ENCODE measurements at regions not wholly inside any gene's neighbourhood (a gene's known extent, or its start where the extent isn't known, plus 50 kb on each side); places are given as distances from the start of the nearest gene placed in this dataset.

- TF ChIP-seq EP300 (IDR thresholded peaks at IDR 0.05) (no peak), CTCF (IDR thresholded peaks at IDR 0.05) (no peak), POLR2AphosphoS5 (IDR thresholded peaks at IDR 0.05) (no peak)
These were observed 176.7 kb downstream of the SH3BGRL start for GRCh38 chrX:81378560-81378959.
